GM08714 (cell line): ENCODE measurements at regions not wholly inside any gene's neighbourhood (a gene's known extent, or its start where the extent isn't known, plus 50 kb on each side); places are given as distances from the start of the nearest gene placed in this dataset.
"Not testable (repeated sequence)": the region's sequence is repeated elsewhere in the genome, so short reads cannot be mapped to it uniquely, and the experiment has no call there.

ENCODE experiments used
- H3K4me3 ChIP-seq: fragments of 200-500 bp; sonication (Bioruptor generic); 2 replicates; pipeline ENCODE4 v1.5.1; 2014; ENCODE audit warnings: mild to moderate bottlenecking, low read length, inconsistent platforms
- ZNF274 ChIP-seq: IDR thresholded peaks from 2 replicates; pipeline ENCODE4 v1.6.1; 2012; ENCODE audit warnings: mild to moderate bottlenecking, low read depth, low read length

DNA sequence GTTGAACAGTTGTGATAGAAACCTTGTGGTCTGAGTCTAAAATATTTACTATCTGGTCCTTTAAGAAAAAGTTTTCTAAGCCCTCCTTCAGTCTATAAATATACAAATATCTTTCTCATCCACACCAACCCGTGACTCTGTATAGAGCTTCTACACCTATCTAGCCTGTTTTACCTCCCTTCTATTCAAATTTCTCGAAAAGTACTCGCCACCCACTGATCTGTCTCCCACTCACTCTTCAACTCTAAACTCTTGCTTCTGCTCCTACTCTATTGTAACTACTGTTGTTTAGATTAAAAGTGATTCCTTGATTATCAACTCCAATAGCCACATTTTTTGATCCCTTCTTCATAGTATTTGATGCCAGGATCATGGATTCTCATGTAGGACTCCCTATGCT, 329.4 kb upstream of the MAN1A1 start:
- no peak overlapping the region for H3K4me3 ChIP-seq
- TF ChIP-seq ZNF274, result no peak

GRCh38 chr6:119677384-119677783, 327.8 kb upstream of the MAN1A1 start:
- TF ChIP-seq ZNF274, result no peak
- H3K4me3 ChIP-seq, result no peak overlapping the region

DNA sequence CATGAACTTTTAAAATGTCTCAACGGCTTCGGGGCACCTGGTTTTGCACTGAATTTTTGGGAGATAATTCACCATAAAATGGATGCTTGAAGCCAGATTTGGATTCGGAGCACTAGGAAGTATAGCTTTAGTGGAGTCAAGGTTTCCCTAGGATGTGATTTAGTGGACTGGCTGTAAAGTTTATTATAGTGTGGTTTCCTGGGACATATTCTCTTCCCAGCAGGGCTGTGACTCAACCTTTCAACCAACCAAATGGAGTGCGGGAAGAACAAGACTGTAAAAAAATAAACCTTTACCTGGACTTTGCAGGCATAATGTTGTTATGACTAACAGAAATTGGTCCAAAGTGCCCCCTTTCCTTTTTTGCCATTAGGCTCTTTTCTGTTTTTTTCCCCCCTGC, 327.4 kb upstream of the MAN1A1 start:
- H3K4me3 ChIP-seq, result no peak overlapping the region
- TF ChIP-seq ZNF274, result no peak

DNA sequence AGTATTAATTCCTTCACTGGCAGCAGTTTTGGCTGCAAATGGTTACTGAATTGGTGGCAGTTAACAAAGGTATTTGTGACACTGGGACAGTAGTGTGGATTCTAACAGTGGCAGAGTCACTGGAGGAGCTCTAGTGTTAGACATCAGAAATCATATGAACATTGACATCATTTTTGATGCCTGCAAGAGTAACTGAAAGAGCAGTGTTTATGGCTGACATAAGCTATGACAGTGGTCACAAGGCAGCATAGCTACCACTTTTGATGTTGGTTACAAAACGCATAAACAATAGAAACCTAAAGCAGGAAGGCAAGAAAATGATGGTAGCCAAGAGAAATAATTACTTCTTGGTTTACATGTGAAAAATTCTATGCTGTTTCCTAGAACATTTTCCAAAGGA, 326.7 kb upstream of the MAN1A1 start:
- H3K4me3 ChIP-seq, result no peak overlapping the region
- no peak for TF ChIP-seq ZNF274

DNA sequence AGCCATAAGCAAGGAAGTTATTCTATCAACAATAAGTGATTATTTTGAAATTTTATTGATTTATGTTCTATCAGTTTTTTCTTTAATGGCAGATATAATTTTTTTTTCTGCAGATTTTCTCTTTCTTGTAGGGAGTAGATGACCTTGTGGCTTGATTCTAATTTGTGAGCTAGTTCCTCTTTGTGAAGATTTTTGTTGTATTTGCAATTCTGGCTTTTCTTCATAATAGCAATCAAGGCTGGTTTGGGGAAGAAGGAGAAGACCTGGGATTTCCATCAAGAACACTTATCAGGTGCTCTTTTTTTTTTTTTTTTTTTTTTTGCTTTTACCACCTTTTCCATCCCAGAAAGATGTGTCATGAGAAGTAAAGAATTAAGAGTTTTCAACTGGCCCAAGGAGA, 324.2 kb upstream of the MAN1A1 start:
- no peak overlapping the region for H3K4me3 ChIP-seq
- TF ChIP-seq ZNF274, result no peak

- no peak for TF ChIP-seq ZNF274
- no peak overlapping the region for H3K4me3 ChIP-seq
These were observed 323.2 kb upstream of the MAN1A1 start for GRCh38 chr6:119672725-119673124.

GRCh38 chr6:119671105-119671504, 321.5 kb upstream of the MAN1A1 start:
- H3K4me3 ChIP-seq, result no peak overlapping the region
- no peak for TF ChIP-seq ZNF274

DNA sequence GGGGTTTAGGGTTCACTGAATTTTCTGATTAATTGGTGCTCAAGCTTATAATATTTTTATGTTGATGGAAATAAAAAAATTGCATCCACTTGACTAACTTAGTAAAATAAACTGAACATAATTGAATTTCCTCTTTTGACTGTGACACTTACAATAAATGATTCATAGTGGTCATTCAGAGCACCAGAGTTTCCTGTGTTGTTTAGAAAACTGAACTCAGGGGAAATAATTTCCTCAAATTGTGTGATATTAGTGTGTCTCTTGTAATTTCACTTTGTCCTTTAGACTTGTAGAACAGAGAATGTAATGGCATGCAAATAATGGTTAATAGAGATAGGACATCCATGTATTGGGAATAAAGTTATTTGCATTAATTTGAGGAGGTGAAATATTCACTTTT, 319.7 kb upstream of the MAN1A1 start:
- no peak for TF ChIP-seq ZNF274

DNA sequence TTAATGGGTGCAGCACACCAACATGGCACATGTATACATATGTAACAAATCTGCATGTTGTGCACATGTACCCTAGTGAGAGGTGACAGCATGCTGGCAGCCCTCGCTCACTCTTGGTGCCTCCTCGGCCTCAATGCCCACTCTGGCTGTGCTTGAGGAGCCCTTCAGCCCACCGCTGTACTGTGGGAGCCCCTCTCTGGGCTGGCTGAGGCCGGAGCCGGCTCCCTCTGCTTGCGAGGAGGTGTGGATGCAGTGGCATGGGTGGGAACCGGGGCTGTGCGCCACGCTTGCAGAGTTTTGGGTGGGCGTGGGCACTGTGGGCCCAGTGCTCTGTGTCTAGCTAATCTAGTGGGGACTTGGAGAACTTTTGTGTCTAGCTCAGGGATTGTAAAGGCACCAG, 315.9 kb upstream of the MAN1A1 start:
- H3K4me3 ChIP-seq, result not testable (repeated sequence)

More for the DNA sequence above, 319.7 kb upstream of the MAN1A1 start:
- H3K4me3 ChIP-seq, result no peak overlapping the region

- TF ChIP-seq ZNF274, result no peak
- H3K4me3 ChIP-seq, result no peak overlapping the region
These were observed 312.1 kb upstream of the MAN1A1 start for GRCh38 chr6:119661628-119662027.

GRCh38 chr6:119661078-119661477, 311.5 kb upstream of the MAN1A1 start:
- TF ChIP-seq ZNF274, result no peak
- no peak overlapping the region for H3K4me3 ChIP-seq

DNA sequence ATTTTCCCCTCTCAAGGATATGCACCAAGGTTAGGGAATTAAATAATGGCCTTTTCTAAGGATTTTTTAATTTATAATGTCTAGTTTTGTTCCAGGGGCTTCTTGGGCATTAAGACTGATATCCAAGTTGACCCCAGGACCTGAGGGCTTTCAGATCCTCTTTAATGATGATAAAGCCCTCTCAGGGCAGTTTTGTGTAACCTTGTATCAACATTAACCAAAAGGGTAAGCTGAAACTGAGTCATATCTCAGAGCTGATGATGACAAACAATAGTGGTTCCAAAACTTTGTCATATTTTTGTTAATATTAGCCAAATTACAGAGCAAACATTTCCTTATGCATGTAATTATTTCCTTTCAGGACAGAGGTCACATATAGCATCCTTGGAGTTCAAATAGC, 309.4 kb upstream of the MAN1A1 start:
- TF ChIP-seq ZNF274, result no peak
- no peak overlapping the region for H3K4me3 ChIP-seq

- TF ChIP-seq ZNF274, result no peak
- no peak overlapping the region for H3K4me3 ChIP-seq
These were observed 305.6 kb upstream of the MAN1A1 start for GRCh38 chr6:119655124-119655523.

- TF ChIP-seq ZNF274, result no peak
- H3K4me3 ChIP-seq, result no peak overlapping the region
These were observed 303.8 kb upstream of the MAN1A1 start for GRCh38 chr6:119653329-119653728.

DNA sequence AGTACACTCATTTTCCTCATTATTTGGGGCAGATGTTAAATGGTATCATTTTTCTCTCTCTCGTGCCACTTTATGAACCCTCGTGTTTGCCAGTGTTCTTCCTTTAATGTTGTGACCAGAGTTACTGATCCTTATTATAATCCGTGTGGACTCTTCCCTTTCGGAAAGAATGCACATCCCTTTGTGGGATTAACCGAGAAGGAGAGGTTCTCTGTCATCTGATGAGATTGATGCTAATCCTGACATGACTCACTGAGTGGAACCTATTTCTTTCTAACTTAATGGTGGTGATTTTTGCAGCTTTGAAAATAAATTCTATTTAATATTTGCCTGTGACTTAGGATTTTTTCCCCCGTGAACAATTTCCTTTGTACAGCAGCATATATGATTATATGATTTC, 300.0 kb upstream of the MAN1A1 start:
- no peak overlapping the region for H3K4me3 ChIP-seq
- no peak for TF ChIP-seq ZNF274

DNA sequence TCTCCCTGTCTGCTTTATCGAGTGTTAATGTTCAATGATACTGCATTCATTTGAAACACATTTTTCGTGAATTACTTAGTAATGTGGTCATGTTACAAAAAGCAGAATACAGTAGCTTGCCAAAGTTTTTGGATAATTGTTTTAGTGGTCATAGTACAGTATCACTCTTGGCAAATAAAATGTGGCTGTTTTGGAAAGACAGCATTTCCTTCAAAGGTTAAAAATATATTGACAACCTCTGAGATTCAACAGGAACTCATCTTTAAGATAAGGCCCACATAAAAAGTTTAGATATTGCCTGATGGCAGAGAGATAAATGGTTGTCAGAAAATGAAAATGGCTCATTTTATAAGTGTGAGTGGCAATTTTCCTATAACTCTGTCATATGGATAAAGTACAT, 297.7 kb upstream of the MAN1A1 start:
- no peak overlapping the region for H3K4me3 ChIP-seq
- TF ChIP-seq ZNF274, result no peak

DNA sequence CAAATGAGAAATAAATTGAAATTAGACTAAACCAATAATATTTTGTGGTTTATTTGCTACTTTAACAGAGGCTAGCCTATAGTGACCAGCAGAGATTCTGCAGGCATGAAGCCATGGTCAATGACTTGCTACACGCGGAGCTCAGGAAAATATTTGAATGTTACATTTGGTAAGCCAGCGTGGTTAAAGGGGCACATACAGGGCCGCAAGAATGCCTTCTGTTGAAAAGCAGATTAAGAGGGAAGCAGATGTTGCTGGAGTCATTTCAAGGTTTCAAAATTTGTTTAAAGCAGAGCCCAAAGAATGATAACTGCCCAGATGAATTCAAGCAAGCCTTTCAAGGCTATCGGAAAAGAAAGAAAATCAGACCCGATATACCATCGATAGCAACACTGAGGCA, 294.3 kb upstream of the MAN1A1 start:
- no peak overlapping the region for H3K4me3 ChIP-seq
- no peak for TF ChIP-seq ZNF274
